ENCODE measurements at regions not wholly inside any gene's neighbourhood (a gene's known extent, or its start where the extent isn't known, plus 50 kb on each side); places are given as distances from the start of the nearest gene placed in this dataset.

GRCh38 chr1:65505547-65506300, 85.3 kb downstream of the LEPR start:
- Mint-ChIP-seq H3K36me3 (ENCODE audit: low read depth) (no peaks in the 10 kb centered on the region), H3K27ac (no peak overlapping the region), H3K9me3 (no peaks in the 10 kb centered on the region), H3K4me3 (no peak overlapping the region), H3K27me3 (no peaks in the 10 kb centered on the region), H3K4me1 (ENCODE audit: low read depth) (no peaks in the 10 kb centered on the region)
- intact Hi-C loops (cut with micrococcal nuclease), result no loop called here
- ChIA-PET CTCF (no interaction called here), POLR2A (no interaction called here)
- ATAC-seq, result no peak
- no peak for DNase-seq
- no peak for TF ChIP-seq CTCF (IDR thresholded peaks at IDR 0.05)

- Mint-ChIP-seq H3K27ac (no peak overlapping the region), H3K36me3 (ENCODE audit: low read depth) (no peaks in the 10 kb centered on the region), H3K4me1 (ENCODE audit: low read depth) (no peaks in the 10 kb centered on the region), H3K9me3 (no peaks in the 10 kb centered on the region), H3K4me3 (no peak overlapping the region), H3K27me3 (no peaks in the 10 kb centered on the region)
- intact Hi-C loops (cut with micrococcal nuclease), result no loop called here
- no peak for TF ChIP-seq CTCF (IDR thresholded peaks at IDR 0.05)
- no peak for ATAC-seq
- DNase-seq, result no peak
- ChIA-PET CTCF (no interaction called here), POLR2A (no interaction called here)
Observed at GRCh38 chr1:65508051-65508450, 87.6 kb downstream of the LEPR start.

GRCh38 chr1:65509912-65510680, 89.6 kb downstream of the LEPR start:
- Mint-ChIP-seq H3K4me3 (no peak overlapping the region), H3K27ac (no peak overlapping the region), H3K36me3 (ENCODE audit: low read depth) (no peaks in the 10 kb centered on the region), H3K27me3 (no peaks in the 10 kb centered on the region), H3K4me1 (ENCODE audit: low read depth) (no peaks in the 10 kb centered on the region), H3K9me3 (no peaks in the 10 kb centered on the region)
- ChIA-PET POLR2A (no interaction called here), CTCF (no interaction called here)
- intact Hi-C loops (cut with micrococcal nuclease), result no loop called here
- TF ChIP-seq CTCF (IDR thresholded peaks at IDR 0.05), result no peak
- no peak for DNase-seq
- ATAC-seq, result no peak

- ChIA-PET CTCF (no interaction called here), POLR2A (no interaction called here)
- DNase-seq, result no peak
- Mint-ChIP-seq H3K36me3 (ENCODE audit: low read depth) (no peaks in the 10 kb centered on the region), H3K9me3 (no peaks in the 10 kb centered on the region), H3K27ac (no peak overlapping the region), H3K4me3 (no peak overlapping the region), H3K4me1 (ENCODE audit: low read depth) (no peaks in the 10 kb centered on the region), H3K27me3 (no peaks in the 10 kb centered on the region)
- no peak for ATAC-seq
- intact Hi-C loops (cut with micrococcal nuclease), result no loop called here
- no peak for TF ChIP-seq CTCF (IDR thresholded peaks at IDR 0.05)
Observed at GRCh38 chr1:65510961-65511360, 90.5 kb downstream of the LEPR start.

- ATAC-seq (no peak), DNase-seq (no peak)
- POLR2A ChIA-PET, result no interaction called here
- H3K9me3 Mint-ChIP-seq, result no peaks in the 10 kb centered on the region
- intact Hi-C loops (cut with micrococcal nuclease), result no loop called here
- no peaks in the 10 kb centered on the region for H3K4me1 Mint-ChIP-seq (ENCODE audit: low read depth)
- H3K27me3 Mint-ChIP-seq, result no peaks in the 10 kb centered on the region
- CTCF ChIA-PET, result no interaction called here
- H3K4me3 Mint-ChIP-seq, result no peak overlapping the region
- no peak for TF ChIP-seq CTCF (IDR thresholded peaks at IDR 0.05)
- H3K36me3 Mint-ChIP-seq (ENCODE audit: low read depth), result no peaks in the 10 kb centered on the region
- no peak overlapping the region for H3K27ac Mint-ChIP-seq
Observed at GRCh38 chr1:65512383-65512782, 91.9 kb downstream of the LEPR start.
